GM21390 (cell line): ENCODE measurements at regions not wholly inside any gene's neighbourhood (a gene's known extent, or its start where the extent isn't known, plus 50 kb on each side); places are given as distances from the start of the nearest gene placed in this dataset.
"Not testable (repeated sequence)": the region's sequence is repeated elsewhere in the genome, so short reads cannot be mapped to it uniquely, and the experiment has no call there.

Experiments
- ATAC-seq: cut with Tn5 transposase; IDR thresholded peaks from one replicate; pipeline ENCODE4 v1.9.1; 2021; ENCODE audit not compliant: unreplicated experiment

DNA sequence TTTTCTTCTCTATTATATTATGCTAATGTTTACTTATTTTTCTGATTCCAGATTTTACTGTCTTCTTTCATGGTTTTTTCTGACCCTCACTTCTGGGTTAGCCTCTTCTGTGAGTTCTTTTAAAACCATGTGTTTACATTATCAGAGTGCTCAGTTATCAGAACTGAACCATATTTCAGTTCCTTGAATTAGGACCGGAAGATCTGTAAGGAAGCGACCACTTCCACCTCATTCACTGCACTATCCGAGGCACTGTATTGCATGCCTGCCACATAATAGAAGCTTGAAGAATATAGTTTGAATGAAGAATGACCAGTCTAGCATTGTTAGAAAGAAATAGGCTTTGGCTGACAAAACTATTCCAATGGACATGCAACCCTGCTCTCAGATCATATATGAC is 281.0 kb upstream of the DEPDC1 start:
- ATAC-seq, result no peak

DNA sequence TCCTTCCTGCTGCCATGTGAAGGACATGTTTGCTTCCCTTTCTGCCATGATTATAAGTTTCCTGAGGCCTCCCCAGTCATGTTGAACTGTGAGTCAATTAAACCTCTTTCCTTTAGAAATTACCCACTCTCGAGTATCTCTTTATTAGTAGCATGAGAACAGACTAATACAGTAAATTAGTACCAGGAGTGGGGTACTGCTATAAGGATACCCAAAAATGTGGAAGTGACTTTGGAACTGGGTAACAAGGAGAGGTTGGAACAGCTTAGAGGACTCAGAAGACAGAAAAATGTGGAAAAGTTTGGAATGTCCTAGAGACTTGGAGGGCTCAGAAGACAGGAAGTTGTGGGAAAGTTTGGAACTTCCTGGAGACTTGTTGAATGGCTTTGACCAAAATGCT is 283.0 kb upstream of the DEPDC1 start:
- not testable (repeated sequence) for ATAC-seq

DNA sequence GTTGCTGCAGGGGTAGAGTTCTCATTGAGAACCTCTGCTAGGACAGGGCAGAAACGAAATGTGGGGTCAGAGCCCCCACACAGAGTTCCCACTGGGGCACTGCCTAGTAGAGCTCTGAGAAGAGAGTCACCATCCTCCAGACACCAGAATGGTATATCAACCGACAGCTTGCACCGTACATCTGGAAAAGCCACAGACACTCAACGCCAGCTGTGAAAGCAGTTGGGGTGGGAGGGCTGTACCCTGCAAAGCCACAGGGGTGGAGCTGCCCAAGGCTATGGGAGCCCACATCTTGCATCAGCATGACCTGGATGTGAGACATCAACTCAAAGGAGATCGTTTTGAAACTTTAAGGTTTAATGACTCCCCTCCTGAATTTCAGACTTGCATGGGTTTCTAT is 284.0 kb upstream of the DEPDC1 start:
- no peak for ATAC-seq

DNA sequence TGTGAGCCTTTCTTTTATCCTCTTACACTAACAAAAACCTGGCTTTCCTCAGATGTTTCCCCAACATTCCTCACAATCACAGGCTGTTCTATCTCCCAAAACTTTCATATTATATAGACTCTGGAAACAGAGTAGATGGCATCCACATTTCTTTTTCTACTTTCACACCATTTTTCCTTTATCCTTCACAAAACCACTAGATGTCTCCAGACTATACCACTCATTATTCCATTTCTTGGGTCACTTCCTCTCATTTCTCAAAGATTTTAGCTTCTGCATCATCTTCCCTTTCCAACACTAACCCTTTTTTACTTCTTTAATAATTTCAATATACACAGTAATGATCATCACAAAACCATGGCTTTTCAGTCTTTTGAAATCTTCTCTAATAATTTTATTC is 286.0 kb upstream of the DEPDC1 start:
- no peak for ATAC-seq

DNA sequence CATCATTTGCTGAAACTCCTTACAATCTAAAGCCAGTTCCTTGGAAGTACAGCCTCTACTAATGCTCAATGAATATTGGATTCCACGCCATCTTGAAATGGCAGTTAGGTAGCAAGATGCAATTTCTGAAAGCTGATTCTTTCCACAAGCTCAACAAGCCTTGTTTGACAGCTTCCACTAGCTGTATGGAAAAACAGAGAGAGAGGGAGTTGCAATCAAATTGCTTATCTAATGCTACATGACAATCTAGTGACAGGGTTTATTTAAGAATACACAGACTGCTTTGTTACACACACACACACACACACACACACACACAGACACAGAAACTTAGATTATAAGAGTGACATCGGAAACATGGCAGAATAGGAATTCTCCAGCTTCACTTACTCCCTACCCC is 288.4 kb upstream of the DEPDC1 start:
- ATAC-seq, result no peak

DNA sequence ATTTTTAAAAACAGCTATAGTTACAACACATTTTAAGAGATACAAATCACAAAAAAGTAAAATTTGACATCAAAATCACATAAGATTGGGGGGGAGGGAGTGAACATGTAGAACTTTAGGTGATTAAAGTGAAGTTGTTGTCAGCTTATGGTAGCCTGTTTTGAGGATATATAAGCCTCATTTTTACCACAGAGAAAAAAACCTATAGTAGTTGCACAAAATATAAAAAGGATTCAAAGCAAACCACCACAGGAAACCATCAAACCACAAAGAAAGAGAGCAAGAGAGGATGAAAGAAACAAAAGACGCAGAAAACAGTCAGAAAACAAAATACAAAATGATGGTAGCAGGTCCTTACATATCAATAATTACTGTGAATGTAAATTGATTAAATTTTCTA is 291.9 kb upstream of the DEPDC1 start:
- ATAC-seq, result no peak

DNA sequence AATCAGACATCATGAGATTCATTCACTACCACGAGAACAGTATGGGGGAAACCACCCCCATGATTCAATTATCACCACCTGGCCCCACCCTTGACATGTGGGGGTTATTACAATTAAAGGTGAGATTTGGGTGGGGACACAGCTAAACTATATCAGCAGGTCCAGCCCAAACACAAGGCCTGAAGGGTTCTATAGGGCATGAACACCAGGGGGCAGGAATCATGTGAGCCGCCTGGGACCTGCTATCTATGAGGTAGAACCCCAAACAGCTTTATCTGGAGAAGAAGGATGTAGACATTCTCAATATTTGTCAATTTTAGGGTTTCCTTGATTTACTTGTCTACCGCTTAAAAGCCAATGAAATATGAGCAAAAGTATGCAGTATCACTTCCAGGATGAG is 294.9 kb upstream of the DEPDC1 start:
- no peak for ATAC-seq

DNA sequence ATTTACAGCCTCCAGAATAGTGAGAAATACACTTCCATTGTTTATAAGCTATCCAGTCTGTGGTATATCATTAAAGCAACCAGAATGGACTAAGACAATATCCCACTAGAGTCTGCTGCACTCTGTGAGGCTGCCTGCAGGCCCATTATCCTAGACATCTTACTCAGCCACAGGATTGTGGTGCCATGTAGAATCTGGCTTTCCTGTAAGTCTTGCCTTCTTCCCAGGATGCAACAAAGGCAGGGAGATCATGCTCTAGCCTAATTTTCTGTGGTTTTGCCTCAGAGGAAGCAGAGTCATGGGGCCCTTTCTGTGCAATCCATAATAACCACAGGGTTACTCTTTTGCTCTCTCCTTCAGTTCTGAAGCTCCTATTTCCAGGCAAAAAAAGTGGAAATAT is 299.1 kb upstream of the DEPDC1 start:
- ATAC-seq, result no peak

DNA sequence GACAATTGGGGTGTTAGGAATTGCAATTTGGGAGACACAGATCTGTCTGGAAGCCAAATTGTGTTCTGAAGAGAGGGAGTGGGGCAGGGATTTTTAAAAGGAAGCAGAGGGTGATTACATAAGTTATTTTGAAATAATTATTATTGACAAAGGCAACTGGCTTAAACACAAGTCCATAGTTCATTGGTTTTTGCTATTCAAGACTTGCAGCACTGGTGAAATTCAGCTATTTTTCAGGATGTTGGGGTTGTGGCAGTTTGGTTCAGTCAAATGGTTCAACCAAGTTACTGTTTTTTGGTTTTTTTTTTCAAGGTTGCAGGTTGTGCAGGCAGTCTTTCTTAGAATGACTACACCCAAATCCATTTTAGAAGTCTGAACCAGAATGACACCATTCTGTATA is 300.0 kb upstream of the DEPDC1 start:
- no peak for ATAC-seq

DNA sequence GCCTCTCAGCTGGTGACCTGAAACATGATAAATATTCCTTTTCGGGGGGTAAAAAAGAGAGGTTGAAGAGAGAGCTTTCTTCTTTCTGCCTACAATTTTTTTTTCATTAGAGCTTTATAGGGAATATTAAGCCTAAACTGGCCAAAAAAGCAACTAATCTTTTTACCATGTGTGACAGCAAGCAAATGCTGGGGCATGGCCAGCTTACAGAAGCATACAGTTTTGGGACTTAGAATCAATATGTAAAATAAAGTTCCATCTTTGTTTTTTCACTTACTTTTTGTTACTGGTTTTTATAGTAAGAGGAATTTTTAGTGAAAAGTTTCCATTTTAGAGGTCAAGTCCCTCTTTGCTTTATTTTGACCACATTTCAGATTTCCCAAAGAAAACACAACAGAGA is 301.2 kb upstream of the DEPDC1 start:
- no peak for ATAC-seq

DNA sequence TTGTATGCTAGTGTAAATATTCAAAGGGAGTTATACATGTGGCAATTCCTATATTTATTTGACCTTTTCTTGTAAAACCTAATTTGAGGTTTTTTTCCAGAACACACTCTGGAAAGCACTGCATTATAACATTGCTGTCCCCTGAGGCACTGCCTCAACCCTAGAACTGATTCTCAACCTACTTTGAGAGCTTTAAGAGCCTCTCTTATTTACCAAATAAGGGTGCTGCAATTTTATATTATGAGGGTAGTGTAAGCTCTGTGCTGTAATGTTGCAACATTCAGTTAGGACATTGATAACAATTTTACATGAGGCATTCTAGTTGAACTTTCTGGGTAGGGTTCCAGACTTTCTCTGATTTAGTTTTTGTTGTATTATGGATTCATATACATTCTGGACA is 302.2 kb upstream of the DEPDC1 start:
- ATAC-seq, result no peak

DNA sequence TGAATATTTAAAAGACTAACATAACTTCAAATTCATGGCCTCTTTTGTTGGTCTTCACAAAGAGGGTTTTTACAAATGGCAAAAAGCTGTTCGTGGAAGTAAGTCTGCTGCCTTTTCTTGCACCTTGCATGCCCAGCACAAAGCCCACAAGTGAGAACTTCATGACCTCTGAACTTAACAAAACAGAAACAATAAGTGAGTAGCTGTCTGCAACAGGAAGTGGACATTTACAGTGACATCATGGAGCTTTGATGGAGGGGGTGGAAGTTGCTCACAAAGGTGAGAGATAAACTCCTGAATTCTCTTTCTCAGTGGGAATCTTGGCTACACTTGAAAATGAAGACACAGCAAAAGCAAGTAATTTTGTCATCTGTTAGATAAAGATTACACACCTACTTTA is 303.3 kb upstream of the DEPDC1 start:
- ATAC-seq, result no peak

DNA sequence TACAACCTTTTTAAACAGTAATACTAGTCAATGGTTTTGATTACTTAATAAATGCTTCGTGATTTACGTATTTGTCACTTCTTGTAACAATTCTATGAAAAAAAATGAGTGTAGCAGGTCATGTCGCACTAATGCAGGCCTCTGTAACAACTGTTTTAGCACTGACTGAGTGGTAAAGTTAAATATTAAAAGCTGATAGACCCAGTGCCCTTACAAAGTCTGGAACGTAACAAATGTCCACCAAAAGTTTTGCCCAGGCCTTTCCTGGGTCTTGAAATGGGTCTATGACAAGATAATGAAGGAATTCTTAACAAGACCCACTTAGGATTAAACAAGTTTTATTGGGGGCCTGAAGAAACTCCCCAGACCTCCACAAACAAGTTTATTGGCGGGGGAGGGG is 304.6 kb upstream of the DEPDC1 start:
- no peak for ATAC-seq

DNA sequence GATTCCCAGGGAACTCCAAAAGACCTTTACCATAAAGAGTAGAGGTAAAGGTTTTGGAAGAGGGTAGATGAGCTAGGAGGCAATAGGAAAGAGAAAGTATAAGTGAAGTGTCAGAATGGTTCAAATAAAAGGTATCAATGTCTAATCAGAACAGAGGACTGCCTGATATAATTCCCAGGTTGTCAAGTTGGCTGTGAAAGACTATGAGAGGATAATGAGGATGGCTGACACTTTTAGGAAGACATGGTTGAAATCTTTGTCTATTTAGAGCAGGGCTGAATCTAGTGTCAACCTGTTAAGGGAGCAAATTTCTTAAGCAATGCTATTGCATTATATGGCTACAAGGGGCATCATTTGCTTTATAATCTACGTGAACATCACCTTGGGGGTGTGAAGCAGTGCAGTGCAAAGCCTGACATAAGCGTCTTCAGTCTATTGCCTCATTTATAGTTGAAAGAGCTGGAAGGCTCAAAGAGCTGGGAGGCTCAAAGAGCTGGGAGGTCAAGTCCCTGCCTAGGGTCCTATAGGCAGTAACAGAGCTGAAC is 308.3 kb upstream of the DEPDC1 start:
- ATAC-seq, result no peak

DNA sequence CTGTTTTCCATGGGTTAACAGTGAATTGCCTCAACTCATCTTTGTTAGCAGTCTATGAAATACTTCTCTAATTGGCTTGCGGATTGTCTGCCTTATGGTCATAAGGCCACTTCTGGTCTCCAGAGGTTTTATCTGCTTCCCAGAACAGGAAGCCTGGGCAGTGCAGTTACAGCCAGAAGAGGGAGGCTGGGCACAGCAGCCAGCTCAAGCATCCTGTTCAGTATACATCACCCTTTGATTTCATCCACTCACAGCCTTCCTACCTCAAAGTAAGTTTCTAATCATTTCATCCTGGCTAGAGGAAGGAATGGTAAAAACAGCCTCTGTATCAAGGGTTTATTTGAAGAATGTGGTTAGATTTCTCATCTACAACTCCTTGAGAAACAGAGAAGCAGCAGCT is 311.5 kb upstream of the DEPDC1 start:
- ATAC-seq, result no peak

DNA sequence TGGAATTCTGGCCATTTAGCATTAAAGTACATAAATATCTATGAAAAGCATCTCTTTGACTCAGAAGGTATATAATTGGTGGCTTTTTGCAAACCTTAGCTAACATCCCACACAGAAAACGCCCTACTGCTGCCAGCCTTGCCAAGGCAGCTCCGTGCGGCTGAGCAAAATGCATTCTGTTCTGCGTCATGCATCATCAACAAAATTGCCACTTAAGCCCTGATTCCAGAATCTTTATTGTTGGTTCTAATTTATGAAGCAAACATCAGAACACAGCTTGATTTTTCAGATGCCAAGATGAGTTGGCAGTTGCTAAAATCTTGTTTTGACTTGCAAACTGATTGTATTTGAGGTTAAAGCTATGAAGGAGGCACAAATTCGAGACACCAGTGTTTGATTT is 314.9 kb upstream of the DEPDC1 start:
- no peak for ATAC-seq

DNA sequence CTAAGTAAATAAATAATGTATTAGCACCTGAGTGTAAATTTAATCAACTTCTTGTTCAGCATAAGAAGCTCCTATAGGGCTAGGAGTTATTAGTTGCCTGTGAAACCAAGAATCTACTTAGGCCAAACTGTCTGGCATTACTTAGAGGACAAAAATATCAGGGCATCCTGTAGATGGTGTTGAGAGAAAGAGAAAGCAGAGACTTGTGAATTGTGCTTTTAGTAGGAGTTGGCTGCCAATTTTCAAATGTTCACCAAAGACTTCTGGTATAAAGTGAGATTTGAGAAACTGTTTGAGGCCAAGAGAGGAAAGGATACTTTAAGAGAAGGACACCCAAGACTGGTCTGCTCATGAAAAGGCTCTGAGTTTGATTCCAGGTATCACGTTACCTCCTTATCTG is 315.5 kb upstream of the DEPDC1 start:
- ATAC-seq, result no peak

DNA sequence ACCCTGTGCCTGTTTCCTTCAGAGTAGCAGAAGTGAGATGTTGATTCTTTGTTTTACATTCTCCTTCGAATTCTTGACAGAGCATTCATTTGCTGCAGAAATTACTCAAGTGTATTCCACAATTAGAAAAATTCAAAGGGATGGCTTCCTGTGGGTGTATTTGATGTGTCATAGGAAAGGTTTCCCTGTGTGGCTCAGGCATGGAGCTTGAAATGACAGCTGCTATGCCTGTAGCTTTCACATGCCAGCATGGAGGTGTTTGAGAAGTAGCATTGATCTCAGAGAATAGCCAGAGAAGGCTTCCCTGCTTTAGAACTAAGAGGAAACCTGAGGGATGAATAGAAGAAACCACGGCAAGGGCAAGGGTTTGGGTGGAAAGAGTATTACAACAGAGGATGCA is 317.2 kb upstream of the DEPDC1 start:
- ATAC-seq, result no peak

DNA sequence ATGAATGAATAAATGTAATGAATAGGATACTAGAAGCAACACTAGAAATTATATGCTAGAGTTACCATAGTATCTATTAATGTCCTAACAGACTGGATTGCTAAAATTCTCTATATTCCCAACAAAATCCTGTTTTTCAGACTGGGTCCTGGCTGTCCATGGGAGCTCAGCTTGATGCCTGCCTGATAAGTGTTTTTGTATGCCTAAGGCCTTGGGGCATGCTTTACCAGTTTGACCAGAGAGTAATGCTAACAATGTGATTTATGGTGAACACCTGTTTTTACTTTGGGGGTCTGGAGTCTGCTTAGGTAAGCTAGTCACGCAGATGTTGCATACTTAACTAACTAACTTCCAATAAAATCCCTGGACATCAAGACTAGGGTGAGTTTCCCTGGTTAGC is 318.8 kb upstream of the DEPDC1 start:
- ATAC-seq, result no peak

DNA sequence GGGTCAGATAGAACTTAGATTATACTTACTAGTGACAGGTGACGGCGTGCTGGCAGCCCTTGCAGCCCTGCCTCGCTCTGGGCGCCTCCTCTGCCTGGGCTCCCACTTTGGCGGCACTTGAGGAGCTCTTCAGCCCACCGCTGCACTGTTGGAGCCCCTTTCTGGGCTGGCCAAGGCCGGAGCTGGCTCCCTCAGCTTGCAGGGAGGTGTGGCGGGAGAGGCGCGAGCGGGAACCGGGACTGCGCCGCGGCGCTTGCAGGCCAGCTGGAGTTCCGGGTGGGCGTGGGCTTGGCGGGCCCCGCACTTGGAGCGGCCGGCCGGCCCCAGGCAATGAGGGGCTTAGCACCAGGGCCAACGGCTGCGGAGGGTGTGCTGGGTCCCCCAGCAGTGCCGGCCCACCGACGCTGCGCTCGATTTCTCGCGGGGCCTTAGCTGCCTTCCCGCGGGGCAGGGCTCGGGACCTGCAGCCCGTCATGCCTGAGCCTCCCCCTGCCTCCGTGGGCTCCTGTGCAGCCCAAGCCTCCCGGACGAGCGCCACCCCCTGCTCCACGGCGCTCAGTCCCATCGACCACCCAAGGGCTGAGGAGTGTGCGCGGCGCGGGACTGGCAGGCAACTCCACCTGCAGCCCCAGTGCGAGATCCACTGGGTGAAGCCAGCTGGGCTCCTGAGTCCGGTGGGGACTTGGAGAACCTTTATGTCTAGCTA is 320.8 kb upstream of the DEPDC1 start:
- ATAC-seq, result not testable (repeated sequence)

DNA sequence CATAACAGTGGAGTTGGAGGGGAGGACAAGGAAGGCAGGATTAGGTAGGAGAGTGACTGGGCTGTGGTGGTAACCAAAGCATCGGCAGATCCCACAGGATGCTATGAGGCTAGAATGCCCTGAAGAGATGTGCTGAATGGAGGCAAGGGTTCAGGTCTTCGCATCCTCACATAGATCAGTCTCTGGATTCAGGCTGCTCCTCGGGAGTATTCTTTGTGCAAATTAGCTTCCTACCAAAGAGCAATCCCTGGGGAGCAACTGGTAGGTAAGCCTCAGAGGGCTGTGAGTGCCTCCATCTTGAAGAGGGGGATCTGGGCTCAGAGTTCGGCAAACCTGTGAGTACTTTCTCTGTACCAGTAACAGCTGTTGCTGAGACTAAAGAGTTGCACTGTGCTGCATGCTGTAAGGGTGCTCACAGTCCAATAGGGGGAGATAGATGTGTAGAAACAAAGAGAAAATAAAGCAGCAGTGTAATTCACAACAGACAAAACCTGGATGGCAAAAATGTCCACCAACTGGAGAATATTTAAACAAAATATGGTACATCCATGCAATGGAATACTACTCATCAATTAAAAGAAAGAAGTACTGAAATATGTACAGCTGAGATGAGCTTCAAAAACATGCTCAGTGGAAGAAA is 322.4 kb upstream of the DEPDC1 start:
- no peak for ATAC-seq

DNA sequence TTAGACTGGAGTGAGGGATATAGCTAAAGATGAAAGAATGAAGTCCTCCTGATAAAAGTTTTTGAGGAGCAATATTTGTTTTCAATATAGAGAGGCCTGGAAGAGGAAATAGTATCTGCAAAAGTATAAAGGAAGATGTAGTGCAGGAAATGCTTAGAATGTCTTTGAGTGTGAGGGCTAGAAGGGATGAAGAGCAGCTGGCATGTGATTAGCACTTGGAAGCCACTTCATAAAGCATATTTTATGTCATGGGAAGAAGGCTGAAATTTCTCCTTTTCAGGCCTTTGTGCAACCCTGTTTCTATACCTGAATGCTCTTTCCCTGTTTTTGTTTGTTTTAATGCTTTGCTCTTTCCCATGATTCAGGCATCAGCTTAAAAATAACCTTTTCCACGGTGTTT is 323.3 kb upstream of the DEPDC1 start:
- ATAC-seq, result no peak

DNA sequence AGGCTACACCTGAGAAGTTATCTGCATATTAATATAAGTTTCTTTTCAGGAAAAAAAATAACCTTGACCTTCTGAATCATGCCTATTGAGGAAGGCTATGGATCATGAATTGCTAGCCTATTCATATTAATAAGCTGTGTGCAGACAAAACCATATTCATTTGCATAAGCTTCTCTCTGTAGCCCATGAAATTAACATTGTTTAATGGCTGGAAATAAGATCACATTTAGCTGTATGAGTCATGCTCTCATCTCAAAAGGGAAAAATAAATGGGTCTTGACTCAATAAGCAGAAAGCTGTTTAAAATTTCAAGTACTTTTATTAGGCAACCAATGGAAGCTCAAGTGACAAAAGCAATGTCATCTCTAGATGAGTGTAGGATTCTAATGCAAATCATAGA is 330.0 kb upstream of the DEPDC1 start:
- ATAC-seq, result no peak
